ENCODE measurements at regions not wholly inside any gene's neighbourhood (a gene's known extent, or its start where the extent isn't known, plus 50 kb on each side); places are given as distances from the start of the nearest gene placed in this dataset.

GRCh38 chr15:98333251-98333650 is 315.1 kb upstream of the IGF1R start:
- TF ChIP-seq CTCF (IDR thresholded peaks at IDR 0.05; ENCODE audit: low read depth, low read length) = no peak
- TF ChIP-seq EZH2phosphoT487 (IDR thresholded peaks at IDR 0.05; ENCODE audit: low read depth) = no peak

Measured in OCI-LY3 (cell line).